Progenitor cell of endocrine pancreas (in vitro differentiated cells): ENCODE measurements at regions not wholly inside any gene's neighbourhood (a gene's known extent, or its start where the extent isn't known, plus 50 kb on each side); places are given as distances from the start of the nearest gene placed in this dataset.

Source experiments
- DNase-seq: peaks from one replicate; pipeline ENCODE4 v3.0.0; 2021; ENCODE audit warnings: low spot score; ENCODE audit not compliant: unreplicated experiment
- H3K27ac Mint-ChIP-seq: 2 replicates; pipeline ENCODE4 v1.8.0; 2021; ENCODE audit warnings: mild to moderate bottlenecking, moderate library complexity, mixed read lengths
- H3K27me3 Mint-ChIP-seq: 2 replicates; pipeline ENCODE4 v1.8.0; 2021; ENCODE audit warnings: mixed read lengths
- H3K36me3 Mint-ChIP-seq: 2 replicates; pipeline ENCODE4 v1.8.0; 2022; ENCODE audit warnings: mixed read lengths; ENCODE audit not compliant: insufficient read depth
- H3K4me1 Mint-ChIP-seq: 2 replicates; pipeline ENCODE4 v1.8.0; 2021; ENCODE audit warnings: low read depth, mixed read lengths
- H3K4me3 Mint-ChIP-seq: 2 replicates; pipeline ENCODE4 v1.8.0; 2021; ENCODE audit warnings: low read depth, mild to moderate bottlenecking, moderate library complexity, mixed read lengths
- H3K9me3 Mint-ChIP-seq: 2 replicates; pipeline ENCODE4 v1.8.0; 2021; ENCODE audit warnings: low read depth, mixed read lengths
- TF ChIP-seq, protein P1 (sequence below): fragments of 200-600 bp; sonication (generic); IDR thresholded peaks from one replicate; pipeline ENCODE4 v1.5.0; 2021; ENCODE audit warnings: antibody characterized with exemption, mild to moderate bottlenecking; ENCODE audit not compliant: unreplicated experiment

DNA sequence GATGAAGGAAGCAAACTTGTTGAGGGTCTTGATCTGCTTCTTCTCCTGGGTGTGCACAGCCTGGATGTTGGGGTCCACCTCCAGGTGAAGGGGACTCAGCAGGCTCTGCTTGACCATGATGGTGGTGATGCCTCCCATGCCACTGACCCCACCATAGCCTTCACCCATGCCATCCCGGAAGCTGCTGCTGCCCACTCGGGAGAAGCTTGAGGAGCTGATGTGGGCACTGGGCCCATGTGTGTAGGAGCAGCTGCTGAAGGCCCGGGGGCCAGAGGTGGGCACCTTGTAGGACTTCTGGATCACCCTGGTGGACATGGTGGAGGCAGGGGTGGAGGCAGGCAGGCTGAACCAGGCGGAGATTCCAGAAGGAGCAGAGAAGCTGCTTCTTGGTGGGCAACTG, 432.7 kb upstream of the DIPK2B start:
- H3K27me3 Mint-ChIP-seq, result no peaks in the 10 kb centered on the region

DNA sequence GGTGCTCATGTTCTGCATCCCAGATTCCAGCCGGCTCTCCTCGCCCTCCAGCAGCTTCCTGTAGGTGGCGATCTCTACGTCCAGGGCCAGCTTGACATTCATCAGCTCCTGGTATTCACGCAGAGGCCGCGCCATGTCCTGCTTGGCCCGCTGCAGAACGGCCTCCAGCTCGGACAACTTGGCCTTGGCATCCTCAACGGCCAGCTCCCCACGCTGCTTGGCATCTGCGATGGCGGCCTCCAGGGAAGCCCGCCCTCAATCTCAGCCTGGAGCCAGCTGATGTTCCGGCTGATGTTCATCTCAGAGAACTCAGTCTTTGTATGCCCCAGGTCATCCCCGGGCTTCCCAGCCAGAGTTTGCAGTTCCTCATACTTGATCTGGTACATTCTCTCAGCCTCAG, 431.8 kb upstream of the DIPK2B start:
- Mint-ChIP-seq H3K36me3 (peaks cover 2% of the 10 kb centered on the region), H3K4me1 (no peaks in the 10 kb centered on the region), H3K27me3 (no peaks in the 10 kb centered on the region), H3K9me3 (peaks cover 46% of the 10 kb centered on the region), H3K4me3 (no peak overlapping the region), H3K27ac (no peak overlapping the region)
- TF ChIP-seq, protein P1, sequence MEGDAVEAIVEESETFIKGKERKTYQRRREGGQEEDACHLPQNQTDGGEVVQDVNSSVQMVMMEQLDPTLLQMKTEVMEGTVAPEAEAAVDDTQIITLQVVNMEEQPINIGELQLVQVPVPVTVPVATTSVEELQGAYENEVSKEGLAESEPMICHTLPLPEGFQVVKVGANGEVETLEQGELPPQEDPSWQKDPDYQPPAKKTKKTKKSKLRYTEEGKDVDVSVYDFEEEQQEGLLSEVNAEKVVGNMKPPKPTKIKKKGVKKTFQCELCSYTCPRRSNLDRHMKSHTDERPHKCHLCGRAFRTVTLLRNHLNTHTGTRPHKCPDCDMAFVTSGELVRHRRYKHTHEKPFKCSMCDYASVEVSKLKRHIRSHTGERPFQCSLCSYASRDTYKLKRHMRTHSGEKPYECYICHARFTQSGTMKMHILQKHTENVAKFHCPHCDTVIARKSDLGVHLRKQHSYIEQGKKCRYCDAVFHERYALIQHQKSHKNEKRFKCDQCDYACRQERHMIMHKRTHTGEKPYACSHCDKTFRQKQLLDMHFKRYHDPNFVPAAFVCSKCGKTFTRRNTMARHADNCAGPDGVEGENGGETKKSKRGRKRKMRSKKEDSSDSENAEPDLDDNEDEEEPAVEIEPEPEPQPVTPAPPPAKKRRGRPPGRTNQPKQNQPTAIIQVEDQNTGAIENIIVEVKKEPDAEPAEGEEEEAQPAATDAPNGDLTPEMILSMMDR, result no peak
- DNase-seq, result no peak

More for the DNA sequence above, 432.7 kb upstream of the DIPK2B start:
- no peak for DNase-seq
- TF ChIP-seq, protein P1, result no peak
- Mint-ChIP-seq H3K27ac (no peak overlapping the region), H3K4me3 (no peak overlapping the region), H3K36me3 (peaks cover 2% of the 10 kb centered on the region), H3K4me1 (no peaks in the 10 kb centered on the region), H3K9me3 (peaks cover 42% of the 10 kb centered on the region)

DNA sequence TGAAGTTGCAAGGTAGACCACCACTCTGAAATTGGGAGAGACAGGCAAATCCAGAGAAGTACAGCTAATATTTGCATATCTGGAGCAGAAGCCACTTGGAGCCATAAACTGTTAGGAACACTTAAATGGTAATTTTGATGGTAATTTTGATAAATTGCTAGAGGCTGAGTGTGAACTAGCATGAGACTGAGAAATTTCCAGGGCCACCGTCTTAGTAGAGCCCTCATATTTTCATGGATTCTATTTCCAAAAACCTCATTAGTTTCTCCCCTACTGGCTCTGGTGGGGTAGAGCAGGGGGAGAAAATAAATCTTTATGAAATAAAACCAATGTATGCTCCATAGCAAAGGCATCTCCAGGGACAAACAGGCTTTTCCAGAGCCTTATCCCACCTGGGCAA, 429.4 kb upstream of the DIPK2B start:
- no peak for DNase-seq
- H3K36me3 Mint-ChIP-seq, result peaks cover 2% of the 10 kb centered on the region
- no peak overlapping the region for H3K4me3 Mint-ChIP-seq
- TF ChIP-seq, protein P1, result no peak
- H3K4me1 Mint-ChIP-seq, result no peaks in the 10 kb centered on the region
- H3K9me3 Mint-ChIP-seq, result peaks cover 50% of the 10 kb centered on the region
- no peaks in the 10 kb centered on the region for H3K27me3 Mint-ChIP-seq
- H3K27ac Mint-ChIP-seq, result no peak overlapping the region

DNA sequence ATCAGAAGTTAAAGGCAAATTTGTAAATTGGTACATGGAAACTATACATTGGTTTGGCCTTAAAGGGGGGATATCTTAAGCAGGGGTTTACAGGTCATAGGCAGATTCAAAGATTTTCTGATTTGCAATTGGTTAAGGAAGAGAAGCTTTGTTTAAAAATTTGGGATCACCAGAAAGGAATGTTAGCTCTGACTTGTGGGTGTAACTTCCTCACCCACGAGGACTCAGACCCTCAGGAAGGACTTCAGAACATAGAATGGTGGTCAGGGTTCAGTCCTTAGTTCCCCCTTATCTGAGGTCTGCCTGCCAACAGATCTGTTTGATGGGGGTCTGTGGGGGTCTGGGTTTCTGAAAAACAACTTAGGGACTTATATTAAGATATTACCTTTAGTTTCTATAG, 427.4 kb upstream of the DIPK2B start:
- Mint-ChIP-seq H3K27me3 (no peaks in the 10 kb centered on the region), H3K4me3 (no peak overlapping the region), H3K36me3 (peaks cover 2% of the 10 kb centered on the region), H3K27ac (no peak overlapping the region), H3K4me1 (peaks cover 2% of the 10 kb centered on the region), H3K9me3 (peaks cover 52% of the 10 kb centered on the region)
- DNase-seq, result no peak
- TF ChIP-seq, protein P1, result no peak

DNA sequence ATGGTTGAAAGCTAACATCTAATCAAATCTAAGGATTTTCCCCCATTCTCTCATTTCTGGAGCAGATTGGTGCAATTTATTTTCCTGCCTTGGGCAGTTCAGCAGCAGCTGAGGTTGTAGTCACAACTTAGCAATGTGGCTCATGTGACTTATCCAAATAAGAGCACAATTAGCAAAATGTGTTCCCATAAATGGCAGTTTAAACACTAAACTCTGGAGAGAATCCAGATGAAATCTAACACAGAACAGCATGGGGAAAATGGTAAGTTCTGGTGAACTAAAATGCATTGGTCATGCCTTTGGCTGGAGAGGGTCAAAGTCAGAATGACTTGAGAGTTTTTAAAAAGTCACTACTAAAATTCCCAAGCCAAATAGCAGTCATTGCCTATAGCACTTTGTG, 422.6 kb upstream of the DIPK2B start:
- H3K4me3 Mint-ChIP-seq, result no peak overlapping the region
- peak overlapping the region; percentile 23 for H3K27ac Mint-ChIP-seq
- DNase-seq, result no peak
- H3K36me3 Mint-ChIP-seq, result no peaks in the 10 kb centered on the region
- no peaks in the 10 kb centered on the region for H3K27me3 Mint-ChIP-seq
- peaks cover 2% of the 10 kb centered on the region for H3K4me1 Mint-ChIP-seq
- TF ChIP-seq, protein P1, result no peak
- peaks cover 40% of the 10 kb centered on the region for H3K9me3 Mint-ChIP-seq
